Caco-2 (cell line): ENCODE measurements at regions not wholly inside any gene's neighbourhood (a gene's known extent, or its start where the extent isn't known, plus 50 kb on each side); places are given as distances from the start of the nearest gene placed in this dataset.

Experiments
- BruUV-seq: library from RNA; stranded (reverse); fragments of 400-500 nt; replicated peaks from 2 replicates; lab custom pipeline; 2021; lab: Mats Ljungman, UMichigan
- CTCF ChIA-PET: fragments of 300-600 bp; sonication (Branson Sonifier 250); formaldehyde crosslinking; loops from one replicate; lab custom pipeline; 2022; ENCODE audit warnings: antibody characterized with exemption; lab: Charles Lee
- POLR2A ChIA-PET: fragments of 300-600 bp; sonication (Branson Sonifier 250); formaldehyde crosslinking; loops from one replicate; lab custom pipeline; 2022; ENCODE audit warnings: antibody characterized with exemption; lab: Charles Lee
- DNase-seq, 2 experiments: peaks; one replicate each; pipeline versions ENCODE4 v3.0.0 to v3.0.0-alpha.2; 2020 to 2022
- H3K27me3 ChIP-seq: replicated peaks from 2 replicates; pipeline ENCODE4 v1.6.0; 2011; ENCODE audit warnings: low read length; ENCODE audit not compliant: control insufficient read depth, insufficient read depth
- H3K36me3 ChIP-seq: 2 replicates; pipeline ENCODE4 v1.5.1; 2011; ENCODE audit warnings: low read length; ENCODE audit not compliant: control insufficient read depth, insufficient read depth
- H3K4me1 ChIP-seq: fragments of 250-450 bp; sonication (Bioruptor Pico); 2 replicates; pipeline ENCODE4 v1.5.1; 2020; ENCODE audit warnings: mild to moderate bottlenecking
- H3K4me3 ChIP-seq: 2 replicates; pipeline ENCODE4 v1.5.1; 2011; ENCODE audit warnings: low read depth, mild to moderate bottlenecking, control low read depth, low read length
- H3K9me3 ChIP-seq: fragments of 250-450 bp; sonication (Bioruptor Pico); 2 replicates; pipeline ENCODE4 v1.5.1; 2020; ENCODE audit warnings: mild to moderate bottlenecking, moderate library complexity
- H3K27ac Mint-ChIP-seq: one replicate; pipeline ENCODE4 v1.8.0; 2022; ENCODE audit warnings: mixed read lengths; ENCODE audit not compliant: unreplicated experiment
- H3K27me3 Mint-ChIP-seq: one replicate; pipeline ENCODE4 v1.8.0; 2022; ENCODE audit warnings: mixed read lengths; ENCODE audit not compliant: insufficient read depth, unreplicated experiment
- H3K36me3 Mint-ChIP-seq: one replicate; pipeline ENCODE4 v1.8.0; 2022; ENCODE audit warnings: mild to moderate bottlenecking, mixed read lengths; ENCODE audit not compliant: insufficient read depth, unreplicated experiment
- H3K4me1 Mint-ChIP-seq: one replicate; pipeline ENCODE4 v1.8.0; 2022; ENCODE audit warnings: low read depth, mixed read lengths; ENCODE audit not compliant: unreplicated experiment
- H3K4me3 Mint-ChIP-seq: one replicate; pipeline ENCODE4 v1.8.0; 2022; ENCODE audit warnings: mild to moderate bottlenecking, moderate library complexity, mixed read lengths; ENCODE audit not compliant: unreplicated experiment
- H3K9me3 Mint-ChIP-seq: one replicate; pipeline ENCODE4 v1.8.0; 2022; ENCODE audit warnings: mixed read lengths; ENCODE audit not compliant: unreplicated experiment
- intact Hi-C: fragments of 100-400 bp; cut with micrococcal nuclease; formaldehyde crosslinking; loops from one replicate; pipeline ENCODE4 v1.10.0; 2022; ENCODE audit not compliant: unreplicated experiment
- TF ChIP-seq, protein P1 (sequence below), 2 experiments: fragments of 200-600 bp in 1 of 2; IDR thresholded peaks; 1 replicate in 1 of 2; 2 replicates in 1 of 2; pipeline versions ENCODE4 v1.5.1 to v1.8.0; 2011 to 2022; ENCODE audit warnings: antibody characterized with exemption in 1 of 2, control low read depth in 1 of 2, inconsistent platforms in 1 of 2, low read depth in 1 of 2, low read length in 1 of 2, mild to moderate bottlenecking in 1 of 2, moderate library complexity in 1 of 2; ENCODE audit not compliant: insufficient read depth in 1 of 2, severe bottlenecking in 1 of 2, unreplicated experiment in 1 of 2

DNA sequence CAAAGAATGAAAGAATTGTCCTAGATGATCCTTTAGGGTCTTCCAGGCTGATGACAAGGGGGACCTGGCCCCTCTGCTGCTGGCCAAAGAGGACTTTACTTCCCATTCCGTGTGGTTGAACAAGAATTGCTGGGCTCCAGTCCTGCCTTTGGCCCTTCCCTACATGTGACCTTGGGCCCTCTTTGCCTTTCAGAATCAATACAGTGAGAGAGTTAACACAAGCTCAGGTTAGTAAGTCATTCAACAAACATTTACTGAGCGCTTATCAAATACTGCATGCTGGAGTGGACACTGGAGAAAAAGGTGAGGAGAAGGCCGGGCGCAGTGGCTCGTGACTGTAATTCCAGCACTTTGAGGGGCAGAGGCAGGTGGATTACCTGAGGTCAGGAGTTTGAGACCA, 113.1 kb downstream of the C9orf50 start:
- Mint-ChIP-seq H3K4me3 (no peak overlapping the region), H3K9me3 (peaks cover 8% of the 10 kb centered on the region), H3K4me1 (no peaks in the 10 kb centered on the region), H3K36me3 (peaks cover 19% of the 10 kb centered on the region), H3K27me3 (no peaks in the 10 kb centered on the region), H3K27ac (no peak overlapping the region)
- Histone ChIP-seq H3K4me1 (no peaks in the 10 kb centered on the region), H3K36me3 (no peaks in the 10 kb centered on the region), H3K9me3 (peaks cover 14% of the 10 kb centered on the region), H3K4me3 (no peak overlapping the region), H3K27me3 (no peaks in the 10 kb centered on the region)
- ChIA-PET POLR2A (no interaction called here), CTCF (interaction anchor here (0.7 kb wide), 1 partner anchor 99 kb away, joined by 6 read pairs; no protein-coding TSS in a partner anchor)
- DNase-seq = no peak
- intact Hi-C loops = no loop called here
- no TSS peak for BruUV-seq
- TF ChIP-seq, protein P1, sequence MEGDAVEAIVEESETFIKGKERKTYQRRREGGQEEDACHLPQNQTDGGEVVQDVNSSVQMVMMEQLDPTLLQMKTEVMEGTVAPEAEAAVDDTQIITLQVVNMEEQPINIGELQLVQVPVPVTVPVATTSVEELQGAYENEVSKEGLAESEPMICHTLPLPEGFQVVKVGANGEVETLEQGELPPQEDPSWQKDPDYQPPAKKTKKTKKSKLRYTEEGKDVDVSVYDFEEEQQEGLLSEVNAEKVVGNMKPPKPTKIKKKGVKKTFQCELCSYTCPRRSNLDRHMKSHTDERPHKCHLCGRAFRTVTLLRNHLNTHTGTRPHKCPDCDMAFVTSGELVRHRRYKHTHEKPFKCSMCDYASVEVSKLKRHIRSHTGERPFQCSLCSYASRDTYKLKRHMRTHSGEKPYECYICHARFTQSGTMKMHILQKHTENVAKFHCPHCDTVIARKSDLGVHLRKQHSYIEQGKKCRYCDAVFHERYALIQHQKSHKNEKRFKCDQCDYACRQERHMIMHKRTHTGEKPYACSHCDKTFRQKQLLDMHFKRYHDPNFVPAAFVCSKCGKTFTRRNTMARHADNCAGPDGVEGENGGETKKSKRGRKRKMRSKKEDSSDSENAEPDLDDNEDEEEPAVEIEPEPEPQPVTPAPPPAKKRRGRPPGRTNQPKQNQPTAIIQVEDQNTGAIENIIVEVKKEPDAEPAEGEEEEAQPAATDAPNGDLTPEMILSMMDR (IDR thresholded peaks at IDR 0.05; ENCODE audit: insufficient read depth in 1 of 2, low read depth in 1 of 2, low read length in 1 of 2, severe bottlenecking in 1 of 2, unreplicated experiment in 1 of 2) = no peak

DNA sequence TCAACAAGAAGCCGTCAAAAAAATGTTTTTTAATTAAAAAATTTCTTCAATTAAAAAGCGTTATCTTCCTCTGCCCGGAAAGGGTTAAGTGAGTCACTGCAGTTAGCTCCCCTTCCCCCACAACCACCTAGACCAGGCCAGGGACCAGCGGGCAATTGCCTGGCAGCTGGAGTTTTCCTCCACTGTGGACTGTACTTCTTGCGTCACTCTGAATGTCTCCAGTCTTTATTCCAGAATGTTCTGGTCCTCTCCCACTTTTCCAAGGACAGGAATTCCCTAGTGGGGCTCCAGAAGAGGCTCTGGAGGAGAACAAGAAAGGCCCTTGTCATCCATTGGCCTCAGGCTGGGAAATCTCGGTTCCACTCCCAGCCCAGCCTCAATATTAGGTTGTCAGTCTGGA, 114.0 kb downstream of the C9orf50 start:
- Histone ChIP-seq H3K4me3 (no peak overlapping the region), H3K9me3 (peaks cover 8% of the 10 kb centered on the region; the same call in 1 of the 2 replicates), H3K27me3 (no peaks in the 10 kb centered on the region), H3K36me3 (no peaks in the 10 kb centered on the region), H3K4me1 (no peaks in the 10 kb centered on the region)
- BruUV-seq = no TSS peak
- TF ChIP-seq, protein P1 (IDR thresholded peaks at IDR 0.05; ENCODE audit: insufficient read depth in 1 of 2, low read depth in 1 of 2, low read length in 1 of 2, severe bottlenecking in 1 of 2, unreplicated experiment in 1 of 2) = no peak
- Mint-ChIP-seq H3K9me3 (no peaks in the 10 kb centered on the region), H3K4me1 (no peaks in the 10 kb centered on the region), H3K27me3 (no peaks in the 10 kb centered on the region), H3K36me3 (peaks cover 22% of the 10 kb centered on the region), H3K27ac (no peak overlapping the region), H3K4me3 (no peak overlapping the region)
- ChIA-PET CTCF (no interaction called here), POLR2A (no interaction called here)
- DNase-seq = no peak
- intact Hi-C loops = no loop called here

DNA sequence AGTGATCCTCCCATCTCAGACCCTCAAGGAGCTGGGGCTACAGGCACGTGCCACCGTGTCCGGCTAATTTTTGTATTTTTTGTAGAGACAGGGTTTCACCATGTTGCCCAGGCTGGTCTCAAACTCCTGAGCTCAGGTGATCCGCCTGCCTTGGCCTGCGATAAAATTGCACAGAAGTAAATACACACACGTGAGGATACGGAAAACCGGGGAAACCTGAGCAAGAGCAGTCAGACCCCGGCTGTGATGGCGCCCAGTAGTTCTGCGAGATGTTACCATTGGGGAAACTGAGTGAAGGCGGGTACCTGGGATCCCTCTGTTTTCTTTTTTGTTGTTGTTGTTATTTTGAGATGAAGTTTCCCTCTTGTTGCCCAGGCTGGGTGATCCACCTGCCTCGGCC, 114.9 kb downstream of the C9orf50 start:
- Mint-ChIP-seq H3K4me1 (no peaks in the 10 kb centered on the region), H3K9me3 (no peaks in the 10 kb centered on the region), H3K27me3 (no peaks in the 10 kb centered on the region), H3K4me3 (no peak overlapping the region), H3K36me3 (peaks cover 27% of the 10 kb centered on the region), H3K27ac (no peak overlapping the region)
- intact Hi-C loops = no loop called here
- BruUV-seq = no TSS peak
- Histone ChIP-seq H3K27me3 (no peaks in the 10 kb centered on the region), H3K9me3 (peaks cover 8% of the 10 kb centered on the region; the same call in 1 of the 2 replicates), H3K36me3 (no peaks in the 10 kb centered on the region), H3K4me1 (no peaks in the 10 kb centered on the region), H3K4me3 (no peak overlapping the region)
- ChIA-PET CTCF (no interaction called here), POLR2A (no interaction called here)
- TF ChIP-seq, protein P1 (IDR thresholded peaks at IDR 0.05; ENCODE audit: insufficient read depth in 1 of 2, low read depth in 1 of 2, low read length in 1 of 2, severe bottlenecking in 1 of 2, unreplicated experiment in 1 of 2) = no peak
- DNase-seq = no peak
